MM.1S (cell line): ENCODE measurements at regions not wholly inside any gene's neighbourhood (a gene's known extent, or its start where the extent isn't known, plus 50 kb on each side); places are given as distances from the start of the nearest gene placed in this dataset.

Experiments used
- EZH2 ChIP-seq: fragments of 300-600 bp; sonication (generic); optimal IDR thresholded peaks from 2 replicates; pipeline ENCODE3; 2017; ENCODE audit warnings: low read depth, mild to moderate bottlenecking, antibody characterized with exemption, low read length, mixed read lengths
- TF ChIP-seq, protein P1 (sequence below): fragments of 300-600 bp; sonication (generic); IDR thresholded peaks from 2 replicates; pipeline ENCODE4 v1.5.1; 2016; ENCODE audit warnings: antibody characterized with exemption, low read length, mixed read lengths

DNA sequence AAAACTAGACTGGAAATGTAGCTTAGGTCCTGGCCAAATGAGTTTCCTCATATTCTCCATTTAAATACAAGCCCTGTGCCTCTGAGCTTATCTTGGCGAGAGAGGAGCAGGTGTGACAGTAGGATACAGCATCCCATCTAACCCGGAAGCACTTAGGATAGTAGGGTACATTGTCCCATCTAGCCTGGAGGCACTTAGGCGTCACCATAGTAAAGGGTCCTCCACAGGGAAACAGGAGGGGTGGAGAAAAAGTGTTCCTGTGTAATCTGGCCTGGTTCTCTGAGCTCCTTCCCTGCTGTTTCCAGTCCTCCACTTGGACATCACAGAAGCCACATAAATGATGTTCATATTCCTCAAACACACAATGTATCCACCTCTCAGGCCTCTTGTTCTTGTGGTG is 301.4 kb downstream of the GALR1 start:
- TF ChIP-seq, protein P1, sequence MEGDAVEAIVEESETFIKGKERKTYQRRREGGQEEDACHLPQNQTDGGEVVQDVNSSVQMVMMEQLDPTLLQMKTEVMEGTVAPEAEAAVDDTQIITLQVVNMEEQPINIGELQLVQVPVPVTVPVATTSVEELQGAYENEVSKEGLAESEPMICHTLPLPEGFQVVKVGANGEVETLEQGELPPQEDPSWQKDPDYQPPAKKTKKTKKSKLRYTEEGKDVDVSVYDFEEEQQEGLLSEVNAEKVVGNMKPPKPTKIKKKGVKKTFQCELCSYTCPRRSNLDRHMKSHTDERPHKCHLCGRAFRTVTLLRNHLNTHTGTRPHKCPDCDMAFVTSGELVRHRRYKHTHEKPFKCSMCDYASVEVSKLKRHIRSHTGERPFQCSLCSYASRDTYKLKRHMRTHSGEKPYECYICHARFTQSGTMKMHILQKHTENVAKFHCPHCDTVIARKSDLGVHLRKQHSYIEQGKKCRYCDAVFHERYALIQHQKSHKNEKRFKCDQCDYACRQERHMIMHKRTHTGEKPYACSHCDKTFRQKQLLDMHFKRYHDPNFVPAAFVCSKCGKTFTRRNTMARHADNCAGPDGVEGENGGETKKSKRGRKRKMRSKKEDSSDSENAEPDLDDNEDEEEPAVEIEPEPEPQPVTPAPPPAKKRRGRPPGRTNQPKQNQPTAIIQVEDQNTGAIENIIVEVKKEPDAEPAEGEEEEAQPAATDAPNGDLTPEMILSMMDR: no peak
- TF ChIP-seq EZH2: no peak
